Lung (tissue), 11 donors: ENCODE measurements at regions not wholly inside any gene's neighbourhood (a gene's known extent, or its start where the extent isn't known, plus 50 kb on each side); places are given as distances from the start of the nearest gene placed in this dataset.

Experiments
- ATAC-seq: fragments of 200-7000 bp; cut with Tn5 transposase; one replicate; pipeline ENCODE4 v1.9.1; 2020; ENCODE audit warnings: moderate number of reproducible peaks; ENCODE audit not compliant: insufficient read depth, low FRiP score
- DNase-seq, 3 donors: peaks; one replicate each; pipeline ENCODE4 v3.0.0-alpha.2; 2013 to 2017
- H3K27ac ChIP-seq, 2 donors: one replicate each; pipeline ENCODE4 v1.5.1; 2013; ENCODE audit warnings: mild to moderate bottlenecking in 2 of 2, moderate library complexity in 2 of 2, control low read depth in 1 of 2, inconsistent platforms in 1 of 2, low read depth in 1 of 2, low read length in 1 of 2
- H3K27me3 ChIP-seq, 3 donors: one replicate each; pipeline ENCODE4 v1.5.1; 2013; ENCODE audit warnings: low read length in 2 of 3; ENCODE audit not compliant: control insufficient read depth in 3 of 3, insufficient read depth in 3 of 3
- H3K36me3 ChIP-seq, 4 donors: one replicate each; pipeline ENCODE4 v1.5.1; 2013; ENCODE audit warnings: low read length in 4 of 4, mild to moderate bottlenecking in 1 of 4, moderate library complexity in 1 of 4; ENCODE audit not compliant: control insufficient read depth in 4 of 4, insufficient read depth in 4 of 4
- H3K4me1 ChIP-seq, 5 donors: one replicate each; pipeline ENCODE4 v1.5.1; 2013; ENCODE audit warnings: low read length in 5 of 5, mild to moderate bottlenecking in 2 of 5, moderate library complexity in 1 of 5; ENCODE audit not compliant: control insufficient read depth in 5 of 5, insufficient read depth in 5 of 5
- H3K4me3 ChIP-seq: one replicate; pipeline ENCODE4 v1.5.1; 2013; ENCODE audit warnings: mild to moderate bottlenecking, control low read depth, moderate library complexity
- H3K9ac ChIP-seq, 2 donors: one replicate each; pipeline ENCODE4 v1.5.1; 2013; ENCODE audit warnings: low read length in 2 of 2, control low read depth in 1 of 2; ENCODE audit not compliant: insufficient read depth in 1 of 2
- H3K9me3 ChIP-seq, 4 donors: one replicate each; pipeline ENCODE4 v1.5.1; 2013; ENCODE audit warnings: low read length in 3 of 4, mild to moderate bottlenecking in 1 of 4, moderate library complexity in 1 of 4; ENCODE audit not compliant: control insufficient read depth in 4 of 4, insufficient read depth in 3 of 4
- CTCF ChIP-seq: IDR thresholded peaks from 2 replicates; pipeline ENCODE4 v1.5.1; 2012; ENCODE audit warnings: mild to moderate bottlenecking; ENCODE audit errors: control extremely low read depth, extremely low read depth
- WGBS, 2 donors: extraction: QIAGEN DNeasy Blood & Tissue Kit; methylation state at CpG; one replicate each; pipeline ENCODE4 v1.1.7; 2013; 5-methylcytosine and 5-hydroxymethylcytosine counted together
- donor health status: control.
- donor health status: control.
- donor health status: Bipolar disorder and iron deficiency.
- donor health status: healthy.
- donor health status: DM: yes; HTN: yes; CAD: no.

GRCh38 chr14:61621444-61621843 lies 73.9 kb upstream of the HIF1A start:
- H3K4me1 ChIP-seq: peaks cover 0 to 2% (median 0%) of the 10 kb centered on the region in 5 donors
- no peak overlapping the region for H3K27ac ChIP-seq
- no peak for TF ChIP-seq CTCF
- H3K36me3 ChIP-seq: no peaks in the 10 kb centered on the region
- H3K27me3 ChIP-seq: no peaks in the 10 kb centered on the region
- H3K9ac ChIP-seq: no peak overlapping the region
- ATAC-seq: no peak
- 80 to 86% methylated on average over 7 of the region's 7 CpGs for WGBS, 2 donors
- H3K4me3 ChIP-seq: no peak overlapping the region
- no peak for DNase-seq
- no peaks in the 10 kb centered on the region for H3K9me3 ChIP-seq

GRCh38 chr14:61622051-61622450 lies 73.3 kb upstream of the HIF1A start:
- Histone ChIP-seq H3K36me3 (no peaks in the 10 kb centered on the region), H3K9me3 (no peaks in the 10 kb centered on the region), H3K4me1 (no peaks in the 10 kb centered on the region), H3K27ac (no peak overlapping the region), H3K9ac (no peak overlapping the region), H3K4me3 (no peak overlapping the region), H3K27me3 (no peaks in the 10 kb centered on the region)
- ATAC-seq (no peak), DNase-seq (no peak)
- no peak for TF ChIP-seq CTCF

- Histone ChIP-seq H3K36me3 (no peaks in the 10 kb centered on the region), H3K4me3 (no peak overlapping the region), H3K27me3 (no peaks in the 10 kb centered on the region), H3K9me3 (no peaks in the 10 kb centered on the region), H3K4me1 (no peaks in the 10 kb centered on the region), H3K27ac (no peak overlapping the region), H3K9ac (no peak overlapping the region)
- DNase-seq (no peak), ATAC-seq (no peak)
- 92 to 97% methylated on average over 3 of the region's 3 CpGs for WGBS, 2 donors
- TF ChIP-seq CTCF: no peak
These were observed 71.4 kb upstream of the HIF1A start for GRCh38 chr14:61623927-61624326.

GRCh38 chr14:61625165-61625564 lies 70.1 kb upstream of the HIF1A start:
- Histone ChIP-seq H3K36me3 (no peaks in the 10 kb centered on the region), H3K27ac (no peak overlapping the region), H3K9me3 (no peaks in the 10 kb centered on the region), H3K4me1 (peaks cover 0 to 2% (median 0%) of the 10 kb centered on the region in 5 donors), H3K4me3 (no peak overlapping the region), H3K9ac (no peak overlapping the region), H3K27me3 (no peaks in the 10 kb centered on the region)
- ATAC-seq (no peak), DNase-seq (no peak)
- TF ChIP-seq CTCF: no peak
- WGBS, 2 donors: 95 to 97% methylated on average over 1 of the region's 1 CpG
